ENCODE measurements at regions not wholly inside any gene's neighbourhood (a gene's known extent, or its start where the extent isn't known, plus 50 kb on each side); places are given as distances from the start of the nearest gene placed in this dataset.

- intact Hi-C loops (cut with DNase I), result no loop called here
- no peaks in the 10 kb centered on the region for H3K4me1 ChIP-seq
- no peak overlapping the region for H3K4me3 ChIP-seq
- DNase-seq, result no peak
- no peak overlapping the region for H3K27ac ChIP-seq
- no peak for TF ChIP-seq CTCF (IDR thresholded peaks at IDR 0.05)
- H3K9me3 ChIP-seq, result no peaks in the 10 kb centered on the region
- H3K9ac ChIP-seq (ENCODE audit: low read depth in 2 of 2, low read length in 2 of 2), result no peak overlapping the region
- no peaks in the 10 kb centered on the region for H3K27me3 ChIP-seq
- no peaks in the 10 kb centered on the region for H3K36me3 ChIP-seq
Measured at GRCh38 chr1:239617731-239618130, 231.4 kb downstream of the CHRM3 start.

- Histone ChIP-seq H3K9ac (ENCODE audit: low read depth in 2 of 2, low read length in 2 of 2) (no peak overlapping the region), H3K36me3 (no peaks in the 10 kb centered on the region), H3K4me3 (no peak overlapping the region), H3K4me1 (no peaks in the 10 kb centered on the region), H3K27ac (no peak overlapping the region), H3K9me3 (no peaks in the 10 kb centered on the region), H3K27me3 (no peaks in the 10 kb centered on the region)
- DNase-seq, result no peak
- no peak for TF ChIP-seq CTCF (IDR thresholded peaks at IDR 0.05)
- intact Hi-C loops (cut with DNase I), result no loop called here
Measured at GRCh38 chr1:239619190-239619589, 232.8 kb downstream of the CHRM3 start.

- no peak for TF ChIP-seq CTCF (IDR thresholded peaks at IDR 0.05)
- H3K9me3 ChIP-seq, result no peaks in the 10 kb centered on the region
- H3K27ac ChIP-seq, result no peak overlapping the region
- no peak overlapping the region for H3K9ac ChIP-seq (ENCODE audit: low read depth in 2 of 2, low read length in 2 of 2)
- no peaks in the 10 kb centered on the region for H3K36me3 ChIP-seq
- H3K4me1 ChIP-seq, result no peaks in the 10 kb centered on the region
- no peak for DNase-seq
- H3K27me3 ChIP-seq, result no peaks in the 10 kb centered on the region
- intact Hi-C loops (cut with DNase I), result no loop called here
- no peak overlapping the region for H3K4me3 ChIP-seq
Measured at GRCh38 chr1:239630767-239631166, 244.4 kb downstream of the CHRM3 start.

- no peaks in the 10 kb centered on the region for H3K36me3 ChIP-seq
- intact Hi-C loops (cut with DNase I), result no loop called here
- H3K27me3 ChIP-seq, result no peaks in the 10 kb centered on the region
- TF ChIP-seq CTCF (IDR thresholded peaks at IDR 0.05), result no peak
- no peak overlapping the region for H3K27ac ChIP-seq
- no peak for DNase-seq
- no peaks in the 10 kb centered on the region for H3K9me3 ChIP-seq
- H3K4me1 ChIP-seq, result no peaks in the 10 kb centered on the region
- H3K4me3 ChIP-seq, result no peak overlapping the region
- H3K9ac ChIP-seq (ENCODE audit: low read depth in 2 of 2, low read length in 2 of 2), result no peak overlapping the region
Measured at GRCh38 chr1:239633432-239633831, 247.1 kb downstream of the CHRM3 start.

- Histone ChIP-seq H3K4me3 (no peak overlapping the region), H3K4me1 (no peaks in the 10 kb centered on the region), H3K27me3 (no peaks in the 10 kb centered on the region), H3K36me3 (no peaks in the 10 kb centered on the region), H3K9ac (ENCODE audit: low read depth in 2 of 2, low read length in 2 of 2) (no peak overlapping the region), H3K9me3 (no peaks in the 10 kb centered on the region), H3K27ac (no peak overlapping the region)
- no peak for TF ChIP-seq CTCF (IDR thresholded peaks at IDR 0.05)
- intact Hi-C loops (cut with DNase I), result no loop called here
- no peak for DNase-seq
Measured at GRCh38 chr1:239635276-239635675, 248.9 kb downstream of the CHRM3 start.

GRCh38 chr1:239636347-239636746 lies 250.0 kb downstream of the CHRM3 start:
- H3K9ac ChIP-seq (ENCODE audit: low read depth in 2 of 2, low read length in 2 of 2), result no peak overlapping the region
- no peak for TF ChIP-seq CTCF (IDR thresholded peaks at IDR 0.05)
- intact Hi-C loops (cut with DNase I), result no loop called here
- no peak overlapping the region for H3K4me3 ChIP-seq
- H3K27ac ChIP-seq, result no peak overlapping the region
- no peaks in the 10 kb centered on the region for H3K27me3 ChIP-seq
- no peaks in the 10 kb centered on the region for H3K9me3 ChIP-seq
- no peaks in the 10 kb centered on the region for H3K4me1 ChIP-seq
- no peak for DNase-seq
- no peaks in the 10 kb centered on the region for H3K36me3 ChIP-seq

Measured in colonic mucosa (tissue), 4 donors.